IMR-90 (cell line): ENCODE measurements at regions not wholly inside any gene's neighbourhood (a gene's known extent, or its start where the extent isn't known, plus 50 kb on each side); places are given as distances from the start of the nearest gene placed in this dataset.

Experiments used
- ATAC-seq: fragments of 200-7000 bp; cut with Tn5 transposase; 2 replicates; pipeline ENCODE4 v1.9.1; 2020; ENCODE audit warnings: low read depth, mild to moderate bottlenecking, moderate library complexity
- BruUV-seq: library from RNA; stranded (reverse); fragments of 400-500 nt; replicated peaks from 2 replicates; lab custom pipeline; 2021; lab: Mats Ljungman, UMichigan
- CTCF ChIA-PET: fragments of 300-600 bp; formaldehyde crosslinking; extraction: SDS; loops from one replicate; lab custom pipeline; 2021; ENCODE audit warnings: antibody characterized with exemption; lab: Yijun Ruan, JAX
- POLR2A ChIA-PET: fragments of 300-600 bp; sonication (Branson Sonifier 250); formaldehyde crosslinking; loops from one replicate; lab custom pipeline; 2022; ENCODE audit warnings: antibody characterized with exemption; ENCODE audit not compliant: unreplicated experiment; lab: Charles Lee
- DNase-seq: peaks from one replicate; pipeline ENCODE4 v3.0.0; 2013
- H2AFZ ChIP-seq: replicated peaks from 2 replicates; pipeline ENCODE3; 2013; ENCODE audit warnings: low read length, mild to moderate bottlenecking; ENCODE audit not compliant: poor library complexity
- H2AK5ac ChIP-seq: 2 replicates; pipeline ENCODE4 v1.6.1; 2013; ENCODE audit warnings: low read depth, low read length, inconsistent platforms
- H2AK9ac ChIP-seq: replicated peaks from 2 replicates; pipeline ENCODE3; 2013; ENCODE audit warnings: mild to moderate bottlenecking, low read depth, low read length, moderate library complexity; ENCODE audit not compliant: poor library complexity
- H2BK120ac ChIP-seq: 2 replicates; pipeline ENCODE4 v1.6.1; 2013; ENCODE audit warnings: low read depth, low read length, inconsistent platforms
- H2BK15ac ChIP-seq: 3 replicates; pipeline ENCODE4 v1.6.1; 2013; ENCODE audit warnings: low read depth, low read length, inconsistent platforms
- H2BK20ac ChIP-seq: 2 replicates; pipeline ENCODE4 v1.6.1; 2013; ENCODE audit warnings: low read depth, mild to moderate bottlenecking, inconsistent platforms, low read length, moderate library complexity
- H2BK5ac ChIP-seq: 2 replicates; pipeline ENCODE4 v1.6.1; 2013; ENCODE audit warnings: mild to moderate bottlenecking, low read depth, low read length, inconsistent platforms; ENCODE audit not compliant: poor library complexity, severe bottlenecking
- H3K14ac ChIP-seq: replicated peaks from 2 replicates; pipeline ENCODE4 v1.6.1; 2013; ENCODE audit warnings: low read depth, low read length, inconsistent platforms
- H3K18ac ChIP-seq: 2 replicates; pipeline ENCODE4 v1.6.1; 2013; ENCODE audit warnings: low read depth, low read length, control low read depth
- H3K23ac ChIP-seq: 2 replicates; pipeline ENCODE4 v1.6.1; 2013; ENCODE audit warnings: low read depth, low read length, inconsistent platforms
- H3K27ac ChIP-seq: 2 replicates; pipeline ENCODE4 v1.5.1; 2013; ENCODE audit warnings: mild to moderate bottlenecking, control low read depth, low read length; ENCODE audit not compliant: insufficient read depth
- H3K27me3 ChIP-seq: 2 replicates; pipeline ENCODE4 v1.6.1; 2013; ENCODE audit warnings: low read length; ENCODE audit not compliant: control insufficient read depth, insufficient read depth
- H3K36me3 ChIP-seq: 2 replicates; pipeline ENCODE4 v1.6.1; 2013; ENCODE audit warnings: low read length, mixed read lengths; ENCODE audit not compliant: control insufficient read depth, insufficient read depth
- H3K4ac ChIP-seq: 2 replicates; pipeline ENCODE4 v1.6.1; 2013; ENCODE audit warnings: low read depth, low read length, inconsistent platforms
- H3K4me1 ChIP-seq: 2 replicates; pipeline ENCODE4 v1.6.1; 2013; ENCODE audit warnings: low read length, mixed read lengths; ENCODE audit not compliant: control insufficient read depth, insufficient read depth
- H3K4me2 ChIP-seq: 2 replicates; pipeline ENCODE4 v1.6.1; 2013; ENCODE audit warnings: low read depth, mild to moderate bottlenecking, control low read depth, low read length, moderate library complexity
- H3K4me3 ChIP-seq: 2 replicates; pipeline ENCODE4 v1.5.1; 2013; ENCODE audit warnings: low read depth, mild to moderate bottlenecking, control low read depth, low read length, moderate library complexity; ENCODE audit not compliant: insufficient read depth
- H3K56ac ChIP-seq: 2 replicates; pipeline ENCODE4 v1.6.1; 2013; ENCODE audit warnings: low read length, inconsistent platforms; ENCODE audit not compliant: insufficient read depth; ENCODE audit errors: extremely low read depth
- H3K79me1 ChIP-seq, 2 experiments: 2 replicates each; pipeline ENCODE4 v1.6.1; 2013; ENCODE audit warnings: low read length in 2 of 2, inconsistent platforms in 1 of 2, low read depth in 1 of 2
- H3K9ac ChIP-seq: 2 replicates; pipeline ENCODE4 v1.6.1; 2013; ENCODE audit warnings: low read depth, low read length, control low read depth
- H3K9me1 ChIP-seq: 2 replicates; pipeline ENCODE4 v1.6.1; 2013; ENCODE audit warnings: low read length, inconsistent platforms; ENCODE audit not compliant: insufficient read depth
- H3K9me3 ChIP-seq: 2 replicates; pipeline ENCODE4 v1.6.1; 2013; ENCODE audit warnings: low read length; ENCODE audit not compliant: control insufficient read depth, insufficient read depth
- H4K20me1 ChIP-seq: 2 replicates; pipeline ENCODE4 v1.6.1; 2013; ENCODE audit warnings: low read length, inconsistent platforms; ENCODE audit not compliant: insufficient read depth
- H4K5ac ChIP-seq: 2 replicates; pipeline ENCODE4 v1.6.1; 2013; ENCODE audit warnings: mild to moderate bottlenecking, low read depth, low read length, control low read depth
- H4K8ac ChIP-seq, 2 experiments: 2 replicates each; pipeline ENCODE4 v1.6.1; 2013; ENCODE audit warnings: low read depth in 2 of 2, low read length in 2 of 2, control low read depth in 1 of 2, inconsistent platforms in 1 of 2
- H4K91ac ChIP-seq: 2 replicates; pipeline ENCODE4 v1.6.1; 2013; ENCODE audit warnings: low read depth, low read length, inconsistent platforms; ENCODE audit not compliant: insufficient read depth
- BHLHE40 ChIP-seq: fragments of 150-350 bp; IDR thresholded peaks from 2 replicates; pipeline ENCODE4 v1.6.1; 2016; ENCODE audit warnings: mild to moderate bottlenecking, low read depth, low read length
- CEBPB ChIP-seq: IDR thresholded peaks from 2 replicates; pipeline ENCODE4 v1.6.1; 2012; ENCODE audit warnings: low read depth, low read length, improper control_type of control experiment
- CHD1 ChIP-seq: IDR thresholded peaks from 2 replicates; pipeline ENCODE4 v1.6.1; 2012; ENCODE audit warnings: low read depth, low read length, improper control_type of control experiment
- CTCF ChIP-seq: conservative IDR thresholded peaks from 2 replicates; pipeline ENCODE4 v1.5.1; 2012; ENCODE audit warnings: mild to moderate bottlenecking, low read depth, low read length, improper control_type of control experiment
- ELK1 ChIP-seq: fragments of 150-350 bp; IDR thresholded peaks from 2 replicates; pipeline ENCODE4 v1.6.1; 2016; ENCODE audit warnings: low read depth, mild to moderate bottlenecking, low read length, moderate library complexity, borderline replicate concordance
- FOS ChIP-seq: fragments of 150-350 bp; IDR thresholded peaks from 2 replicates; pipeline ENCODE4 v1.6.1; 2016; ENCODE audit warnings: low read depth, low read length
- MAFK ChIP-seq: IDR thresholded peaks from 2 replicates; pipeline ENCODE4 v1.6.1; 2012; ENCODE audit warnings: low read depth, low read length, improper control_type of control experiment
- MXI1 ChIP-seq: IDR thresholded peaks from 2 replicates; pipeline ENCODE4 v1.6.1; 2012; ENCODE audit warnings: low read depth, mild to moderate bottlenecking, low read length, moderate library complexity, borderline replicate concordance
- NFE2L2 ChIP-seq: fragments of 150-350 bp; IDR thresholded peaks from 2 replicates; pipeline ENCODE4 v1.6.1; 2016; ENCODE audit warnings: low read depth, mild to moderate bottlenecking, low read length
- POLR2A ChIP-seq: IDR thresholded peaks from 2 replicates; pipeline ENCODE4 v1.6.1; 2012; ENCODE audit warnings: mild to moderate bottlenecking, low read depth, low read length
- RAD21 ChIP-seq: IDR thresholded peaks from 2 replicates; pipeline ENCODE4 v1.6.1; 2012; ENCODE audit warnings: low read length, improper control_type of control experiment
- RCOR1 ChIP-seq: IDR thresholded peaks from 2 replicates; pipeline ENCODE4 v1.6.1; 2012; ENCODE audit warnings: mild to moderate bottlenecking, low read length, improper control_type of control experiment; ENCODE audit not compliant: insufficient replicate concordance
- RFX5 ChIP-seq: IDR thresholded peaks from 2 replicates; pipeline ENCODE4 v1.8.0; 2012; ENCODE audit warnings: low read depth, mild to moderate bottlenecking, low read length, moderate library complexity
- SMC3 ChIP-seq: fragments of 150-350 bp; IDR thresholded peaks from 2 replicates; pipeline ENCODE4 v1.6.1; 2016; ENCODE audit warnings: low read depth, mild to moderate bottlenecking, antibody characterized with exemption, low read length, moderate library complexity
- USF2 ChIP-seq: fragments of 150-350 bp; IDR thresholded peaks from 2 replicates; pipeline ENCODE4 v1.6.1; 2017; ENCODE audit warnings: mild to moderate bottlenecking, antibody characterized with exemption, low read length, low read depth
- WGBS, 2 experiments: methylation state at CpG; one replicate each; pipeline versions ENCODE4 v1.1.5 to v1.1.7; 2013; ENCODE audit warnings: missing lambda C conversion rate in 2 of 2; ENCODE audit not compliant: insufficient read length in 1 of 2; ENCODE audit errors: extremely low coverage in 2 of 2; 5-methylcytosine and 5-hydroxymethylcytosine counted together
- dilution Hi-C: fragments of 300-500 bp; cut with HindIII; formaldehyde crosslinking; loops from one replicate; pipeline ENCODE4 v1.14.3; 2018; ENCODE audit warnings: low sequenced_read_pairs; ENCODE audit not compliant: unreplicated experiment
- in situ Hi-C: fragments of 300-500 bp; cut with MboI; formaldehyde crosslinking; loops from 3 replicates; pipeline ENCODE4 v1.14.3; 2019; ENCODE audit warnings: low sequenced_read_pairs, inconsistent platforms, mixed read lengths
- intact Hi-C: fragments of 100-400 bp; cut with micrococcal nuclease; formaldehyde crosslinking; loops from 2 replicates; pipeline ENCODE4 v1.10.0; 2022

GRCh38 chr10:4650582-4650981 is 175.4 kb upstream of the AKR1E2 start:
- Histone ChIP-seq H3K4me3 (no peak overlapping the region), H3K9me1 (peaks cover 2% of the 10 kb centered on the region; the same call in 1 of the 2 replicates), H3K27ac (peak overlapping the region; percentile 13; the same call in 1 of the 2 replicates), H2BK15ac (peak overlapping the region; percentile 29; the same call in 1 of the 3 replicates), H3K36me3 (no peaks in the 10 kb centered on the region), H2BK120ac (peak overlapping the region; percentile 66; the same call in 1 of the 2 replicates), H3K56ac (no peak overlapping the region), H3K4me2 (peak overlapping the region; percentile 1; the same call in 1 of the 2 replicates), H4K5ac (no peak overlapping the region), H3K18ac (no peak overlapping the region), H3K23ac (no peak overlapping the region; the same call in 1 of the 2 replicates), H3K79me1 (no peaks in the 10 kb centered on the region), H2AK5ac (peak overlapping the region; percentile 79), H3K14ac (0 out of 2 replicates have a peak overlapping the region, but pooled peaks have one; percentile 4), H3K9me3 (no peaks in the 10 kb centered on the region), H4K20me1 (no peaks in the 10 kb centered on the region), H2BK5ac (peak overlapping the region; percentile 4), H3K4ac (peak overlapping the region; percentile 35; the same call in 1 of the 2 replicates), H3K9ac (no peak overlapping the region), H3K27me3 (no peaks in the 10 kb centered on the region), H2AK9ac (no peak overlapping the region), H2AFZ (peak overlapping the region; percentile 79), H4K91ac (peak overlapping the region; percentile 63), H4K8ac (peak overlapping the region in 1 of 2 experiments; percentile 60; a peak in 1 of 4 replicates), H3K4me1 (peaks cover 4% of the 10 kb centered on the region; the same call in 1 of the 2 replicates), H2BK20ac (peak overlapping the region; percentile 53; the same call in 1 of the 2 replicates)
- ChIA-PET CTCF (no interaction called here), POLR2A (interaction anchor here (0.6 kb wide), 1 partner anchor 307 kb away, joined by 4 read pairs; no protein-coding TSS in a partner anchor)
- dilution Hi-C loops, result no loop called here
- ATAC-seq, result peak; percentile 84
- DNase-seq, result peak; percentile 75
- BruUV-seq, result no TSS peak
- 40% methylated on average over 1 of the region's 6 CpGs; no CpG with 5 or more reads in 1 of the 2 experiments for WGBS, 2 experiments
- intact Hi-C loops, result loop anchor here (5.0 to 10.0 kb wide), 3 partner anchors 138 to 1186 kb away; no protein-coding TSS in a partner anchor
- in situ Hi-C loops, result loop anchor here (10.0 kb wide), 1 partner anchor 1466 kb away; no protein-coding TSS in a partner anchor
- TF ChIP-seq SMC3 (peak; percentile 46), MAFK (no peak), ELK1 (no peak), CHD1 (no peak), RAD21 (peak; percentile 34; the same call in 1 of the 2 replicates), USF2 (no peak), CTCF (no peak), CEBPB (peak; percentile 67), POLR2A (no peak), RFX5 (no peak), NFE2L2 (no peak), RCOR1 (no peak), FOS (no peak), BHLHE40 (no peak), MXI1 (no peak)
